ENCODE measurements at regions not wholly inside any gene's neighbourhood (a gene's known extent, or its start where the extent isn't known, plus 50 kb on each side); places are given as distances from the start of the nearest gene placed in this dataset.

GRCh38 chr9:111728143-111728542 is 66.6 kb downstream of the SHOC1 start:
- Histone ChIP-seq H3K4me1 (ENCODE audit: control insufficient read depth in 1 of 2, insufficient read depth in 2 of 2, low read depth in 1 of 2, low read length in 1 of 2) (no peaks in the 10 kb centered on the region; a peak in 1 of 4 replicates), H3K9ac (no peak overlapping the region), H3K4me2 (no peak overlapping the region), H3K27me3 (ENCODE audit: insufficient read depth) (no peaks in the 10 kb centered on the region), H3K9me2 (no peaks in the 10 kb centered on the region), H4K20me1 (ENCODE audit: insufficient read depth) (no peaks in the 10 kb centered on the region), H3K36me3 (replicated peaks in 1 of 2; ENCODE audit: control insufficient read depth in 1 of 2, insufficient read depth in 2 of 2, low read length in 1 of 2) (no peaks in the 10 kb centered on the region), H3F3A (replicated peaks; ENCODE audit: insufficient read depth) (peaks cover 17% of the 10 kb centered on the region), H3K27ac (ENCODE audit: low read depth in 2 of 2, low read length in 1 of 2) (peak overlapping the region; percentile 9 to 20; a peak in 2 of 4 replicates), H3K79me2 (ENCODE audit: insufficient read depth) (no peaks in the 10 kb centered on the region), H3K9me3 (peaks cover 15% of the 10 kb centered on the region), H2AFZ (ENCODE audit: low read depth) (no peak overlapping the region), H3K4me3 (ENCODE audit: low read depth in 2 of 2, low read length in 1 of 2) (no peak overlapping the region)
- TF ChIP-seq EP300 (IDR thresholded peaks at IDR 0.05; ENCODE audit: borderline replicate concordance in 1 of 2, low read depth in 1 of 2, low read length in 1 of 2) (no peak), SIN3A (IDR thresholded peaks at IDR 0.05; ENCODE audit: borderline replicate concordance, low read depth, low read length) (no peak), RAD21 (IDR thresholded peaks at IDR 0.05; ENCODE audit: low read length) (no peak), ELF1 (IDR thresholded peaks at IDR 0.05) (no peak)
- CTCF ChIA-PET, result no interaction called here
- no peak for DNase-seq
- POLR2A ChIA-PET, result no interaction called here

- H4K20me1 ChIP-seq (ENCODE audit: insufficient read depth), result no peaks in the 10 kb centered on the region
- H3K9ac ChIP-seq, result no peak overlapping the region
- no peak for TF ChIP-seq RAD21 (IDR thresholded peaks at IDR 0.05; ENCODE audit: low read length)
- TF ChIP-seq RCOR1 (IDR thresholded peaks at IDR 0.05; ENCODE audit: low read length), result no peak
- no peak for TF ChIP-seq RXRA (IDR thresholded peaks at IDR 0.05; ENCODE audit: borderline replicate concordance, low read depth)
- no peak overlapping the region for H2AFZ ChIP-seq (ENCODE audit: low read depth)
- no peak overlapping the region for H3K27ac ChIP-seq (ENCODE audit: low read depth in 2 of 2, low read length in 1 of 2)
- CTCF ChIA-PET, result no interaction called here
- H3K9me2 ChIP-seq, result no peaks in the 10 kb centered on the region
- no peaks in the 10 kb centered on the region for H3K36me3 ChIP-seq (replicated peaks in 1 of 2; ENCODE audit: control insufficient read depth in 1 of 2, insufficient read depth in 2 of 2, low read length in 1 of 2)
- no peak for DNase-seq
- peaks cover 17% of the 10 kb centered on the region for H3F3A ChIP-seq (replicated peaks; ENCODE audit: insufficient read depth)
- H3K4me2 ChIP-seq, result no peak overlapping the region
- H3K4me1 ChIP-seq (ENCODE audit: control insufficient read depth in 1 of 2, insufficient read depth in 2 of 2, low read depth in 1 of 2, low read length in 1 of 2), result no peaks in the 10 kb centered on the region; a peak in 1 of 4 replicates
- POLR2A ChIA-PET, result no interaction called here
- peaks cover 15% of the 10 kb centered on the region for H3K9me3 ChIP-seq
- no peaks in the 10 kb centered on the region for H3K79me2 ChIP-seq (ENCODE audit: insufficient read depth)
- H3K4me3 ChIP-seq (ENCODE audit: low read depth in 2 of 2, low read length in 1 of 2), result no peak overlapping the region
- H3K27me3 ChIP-seq (ENCODE audit: insufficient read depth), result no peaks in the 10 kb centered on the region
These were observed 65.5 kb downstream of the GNG10 start for GRCh38 chr9:111726949-111727348.

- Histone ChIP-seq H3K9me2 (no peaks in the 10 kb centered on the region), H3K27ac (ENCODE audit: low read depth in 2 of 2, low read length in 1 of 2) (no peak overlapping the region), H3K79me2 (ENCODE audit: insufficient read depth) (no peaks in the 10 kb centered on the region), H2AFZ (ENCODE audit: low read depth) (no peak overlapping the region), H3K4me2 (no peak overlapping the region), H3K27me3 (ENCODE audit: insufficient read depth) (no peaks in the 10 kb centered on the region), H3K4me3 (ENCODE audit: low read depth in 2 of 2, low read length in 1 of 2) (no peak overlapping the region), H3F3A (replicated peaks; ENCODE audit: insufficient read depth) (no peaks in the 10 kb centered on the region), H4K20me1 (ENCODE audit: insufficient read depth) (no peaks in the 10 kb centered on the region), H3K36me3 (replicated peaks in 1 of 2; ENCODE audit: control insufficient read depth in 1 of 2, insufficient read depth in 2 of 2, low read length in 1 of 2) (no peaks in the 10 kb centered on the region), H3K9ac (no peak overlapping the region), H3K4me1 (ENCODE audit: control insufficient read depth in 1 of 2, insufficient read depth in 2 of 2, low read depth in 1 of 2, low read length in 1 of 2) (no peaks in the 10 kb centered on the region), H3K9me3 (no peaks in the 10 kb centered on the region)
- TF ChIP-seq SIN3A (IDR thresholded peaks at IDR 0.05; ENCODE audit: borderline replicate concordance, low read depth, low read length) (no peak), CTCF (IDR thresholded peaks at IDR 0.05) (peak; percentile 9; the same call in 1 of the 2 replicates)
- DNase-seq, result no peak
- ChIA-PET CTCF (no interaction called here), POLR2A (no interaction called here)
These were observed 58.8 kb downstream of the GNG10 start for GRCh38 chr9:111720174-111720573.
